DND-41 (cell line): ENCODE measurements at regions not wholly inside any gene's neighbourhood (a gene's known extent, or its start where the extent isn't known, plus 50 kb on each side); places are given as distances from the start of the nearest gene placed in this dataset.

Experiments
- CTCF ChIP-seq: IDR thresholded peaks from 2 replicates; pipeline ENCODE4 v1.5.1; 2012; ENCODE audit warnings: borderline replicate concordance, low read length, moderate library complexity, mild to moderate bottlenecking; ENCODE audit not compliant: poor library complexity, severe bottlenecking; ENCODE audit errors: extremely low read depth
- EZH2 ChIP-seq: IDR thresholded peaks from 3 replicates; pipeline ENCODE4 v1.6.1; 2012; ENCODE audit warnings: borderline replicate concordance, low read depth, mild to moderate bottlenecking, moderate library complexity, low read length, inconsistent platforms; ENCODE audit not compliant: severe bottlenecking

GRCh38 chr3:34256791-34257190 is 458.4 kb downstream of the PDCD6IP start:
- TF ChIP-seq CTCF (no peak), EZH2 (no peak)
